ENCODE measurements at regions not wholly inside any gene's neighbourhood (a gene's known extent, or its start where the extent isn't known, plus 50 kb on each side); places are given as distances from the start of the nearest gene placed in this dataset.

- Histone ChIP-seq H3K36me3 (ENCODE audit: insufficient read depth, low read length) (no peaks in the 10 kb centered on the region), H3K9me3 (ENCODE audit: low read depth, low read length) (no peaks in the 10 kb centered on the region), H3K27ac (no peak overlapping the region), H3K4me3 (no peak overlapping the region), H3K9ac (ENCODE audit: insufficient read length) (no peak overlapping the region)
- DNase-seq (ENCODE audit: low read depth, low spot score) = no peak
- TF ChIP-seq EZH2 (IDR thresholded peaks at IDR 0.05) = no peak
- no peak for TF ChIP-seq POLR2AphosphoS5 (IDR thresholded peaks at IDR 0.05; ENCODE audit: borderline replicate concordance, low read depth, low read length)
- no peak for TF ChIP-seq FOXP2 (optimal IDR thresholded peaks at IDR 0.05; ENCODE audit: control extremely low read depth, extremely low read length, insufficient read depth)
These were observed 855.2 kb downstream of the MAT2B start for GRCh38 chr5:164360589-164360988.

- H3K4me3 ChIP-seq = no peak overlapping the region
- H3K27ac ChIP-seq = no peak overlapping the region
- no peaks in the 10 kb centered on the region for H3K36me3 ChIP-seq (ENCODE audit: insufficient read depth, low read length)
- TF ChIP-seq EZH2 (IDR thresholded peaks at IDR 0.05) = no peak
- no peak for DNase-seq (ENCODE audit: low read depth, low spot score)
- no peak overlapping the region for H3K9ac ChIP-seq (ENCODE audit: insufficient read length)
- no peaks in the 10 kb centered on the region for H3K9me3 ChIP-seq (ENCODE audit: low read depth, low read length)
These were observed 856.6 kb downstream of the MAT2B start for GRCh38 chr5:164361986-164362385.

- Histone ChIP-seq H3K9ac (ENCODE audit: insufficient read length) (no peak overlapping the region), H3K27ac (no peak overlapping the region), H3K9me3 (ENCODE audit: low read depth, low read length) (no peaks in the 10 kb centered on the region), H3K36me3 (ENCODE audit: insufficient read depth, low read length) (no peaks in the 10 kb centered on the region), H3K4me3 (no peak overlapping the region)
- TF ChIP-seq EZH2 (IDR thresholded peaks at IDR 0.05) = no peak
- TF ChIP-seq POLR2AphosphoS5 (IDR thresholded peaks at IDR 0.05; ENCODE audit: borderline replicate concordance, low read depth, low read length) = no peak
- no peak for TF ChIP-seq FOXP2 (optimal IDR thresholded peaks at IDR 0.05; ENCODE audit: control extremely low read depth, extremely low read length, insufficient read depth)
- DNase-seq (ENCODE audit: low read depth, low spot score) = no peak
These were observed 857.4 kb downstream of the MAT2B start for GRCh38 chr5:164362835-164363234.

GRCh38 chr5:164364237-164365208, 859.1 kb downstream of the MAT2B start:
- no peak for DNase-seq (ENCODE audit: low read depth, low spot score)
- Histone ChIP-seq H3K27ac (no peak overlapping the region), H3K9me3 (ENCODE audit: low read depth, low read length) (no peaks in the 10 kb centered on the region), H3K4me3 (no peak overlapping the region), H3K36me3 (ENCODE audit: insufficient read depth, low read length) (no peaks in the 10 kb centered on the region), H3K9ac (ENCODE audit: insufficient read length) (no peak overlapping the region)
- TF ChIP-seq FOXP2 (optimal IDR thresholded peaks at IDR 0.05; ENCODE audit: control extremely low read depth, extremely low read length, insufficient read depth) = no peak
- no peak for TF ChIP-seq POLR2AphosphoS5 (IDR thresholded peaks at IDR 0.05; ENCODE audit: borderline replicate concordance, low read depth, low read length)
- TF ChIP-seq EZH2 (IDR thresholded peaks at IDR 0.05) = no peak

- no peaks in the 10 kb centered on the region for H3K36me3 ChIP-seq (ENCODE audit: insufficient read depth, low read length)
- no peak overlapping the region for H3K4me3 ChIP-seq
- TF ChIP-seq POLR2AphosphoS5 (IDR thresholded peaks at IDR 0.05; ENCODE audit: borderline replicate concordance, low read depth, low read length) (no peak), EZH2 (IDR thresholded peaks at IDR 0.05) (no peak), FOXP2 (optimal IDR thresholded peaks at IDR 0.05; ENCODE audit: control extremely low read depth, extremely low read length, insufficient read depth) (no peak)
- H3K27ac ChIP-seq = no peak overlapping the region
- DNase-seq (ENCODE audit: low read depth, low spot score) = no peak
- no peak overlapping the region for H3K9ac ChIP-seq (ENCODE audit: insufficient read length)
- no peaks in the 10 kb centered on the region for H3K9me3 ChIP-seq (ENCODE audit: low read depth, low read length)
These were observed 865.4 kb downstream of the MAT2B start for GRCh38 chr5:164370841-164371240.

- TF ChIP-seq POLR2AphosphoS5 (IDR thresholded peaks at IDR 0.05; ENCODE audit: borderline replicate concordance, low read depth, low read length) (no peak), EZH2 (IDR thresholded peaks at IDR 0.05) (no peak), FOXP2 (optimal IDR thresholded peaks at IDR 0.05; ENCODE audit: control extremely low read depth, extremely low read length, insufficient read depth) (no peak)
These were observed 867.5 kb downstream of the MAT2B start for GRCh38 chr5:164372892-164373291.

GRCh38 chr5:164373876-164374275, 868.5 kb downstream of the MAT2B start:
- no peaks in the 10 kb centered on the region for H3K9me3 ChIP-seq (ENCODE audit: low read depth, low read length)
- no peak for DNase-seq (ENCODE audit: low read depth, low spot score)
- no peak overlapping the region for H3K4me3 ChIP-seq
- H3K9ac ChIP-seq (ENCODE audit: insufficient read length) = no peak overlapping the region
- no peak for TF ChIP-seq FOXP2 (optimal IDR thresholded peaks at IDR 0.05; ENCODE audit: control extremely low read depth, extremely low read length, insufficient read depth)
- TF ChIP-seq POLR2AphosphoS5 (IDR thresholded peaks at IDR 0.05; ENCODE audit: borderline replicate concordance, low read depth, low read length) = no peak
- TF ChIP-seq EZH2 (IDR thresholded peaks at IDR 0.05) = no peak
- H3K36me3 ChIP-seq (ENCODE audit: insufficient read depth, low read length) = no peaks in the 10 kb centered on the region
- H3K27ac ChIP-seq = no peak overlapping the region

More at GRCh38 chr5:164372892-164373291, 867.5 kb downstream of the MAT2B start:
- no peak for DNase-seq (ENCODE audit: low read depth, low spot score)
- H3K27ac ChIP-seq = no peak overlapping the region
- H3K9me3 ChIP-seq (ENCODE audit: low read depth, low read length) = no peaks in the 10 kb centered on the region
- H3K36me3 ChIP-seq (ENCODE audit: insufficient read depth, low read length) = no peaks in the 10 kb centered on the region
- no peak overlapping the region for H3K4me3 ChIP-seq
- no peak overlapping the region for H3K9ac ChIP-seq (ENCODE audit: insufficient read length)

GRCh38 chr5:164375051-164375450, 869.6 kb downstream of the MAT2B start:
- H3K9me3 ChIP-seq (ENCODE audit: low read depth, low read length) = no peaks in the 10 kb centered on the region
- no peaks in the 10 kb centered on the region for H3K36me3 ChIP-seq (ENCODE audit: insufficient read depth, low read length)
- no peak overlapping the region for H3K27ac ChIP-seq
- no peak for DNase-seq (ENCODE audit: low read depth, low spot score)
- no peak for TF ChIP-seq EZH2 (IDR thresholded peaks at IDR 0.05)
- TF ChIP-seq POLR2AphosphoS5 (IDR thresholded peaks at IDR 0.05; ENCODE audit: borderline replicate concordance, low read depth, low read length) = no peak
- TF ChIP-seq FOXP2 (optimal IDR thresholded peaks at IDR 0.05; ENCODE audit: control extremely low read depth, extremely low read length, insufficient read depth) = no peak
- no peak overlapping the region for H3K4me3 ChIP-seq
- no peak overlapping the region for H3K9ac ChIP-seq (ENCODE audit: insufficient read length)
